HEK293T (cell line): ENCODE measurements at regions not wholly inside any gene's neighbourhood (a gene's known extent, or its start where the extent isn't known, plus 50 kb on each side); places are given as distances from the start of the nearest gene placed in this dataset.

Source experiments
- ARNT ChIP-seq: fragments of 450-650 bp; IDR thresholded peaks from 2 replicates; pipeline ENCODE4 v1.6.1; 2017; ENCODE audit warnings: mild to moderate bottlenecking
- BHLHE40 ChIP-seq: fragments of 450-650 bp; IDR thresholded peaks from 2 replicates; pipeline ENCODE4 v1.6.1; 2016; ENCODE audit warnings: mild to moderate bottlenecking, moderate library complexity, borderline replicate concordance
- ELF4 ChIP-seq: fragments of 450-650 bp; IDR thresholded peaks from 2 replicates; pipeline ENCODE4 v1.6.1; 2017; ENCODE audit warnings: antibody characterized with exemption
- FOXA1 ChIP-seq: fragments of 450-650 bp; IDR thresholded peaks from 2 replicates; pipeline ENCODE4 v1.6.1; 2016; ENCODE audit warnings: mild to moderate bottlenecking
- FOXK2 ChIP-seq: fragments of 450-650 bp; IDR thresholded peaks from 2 replicates; pipeline ENCODE4 v1.6.1; 2016; ENCODE audit warnings: mild to moderate bottlenecking
- FOXM1 ChIP-seq: fragments of 450-650 bp; IDR thresholded peaks from 2 replicates; pipeline ENCODE4 v1.6.1; 2017; ENCODE audit warnings: mild to moderate bottlenecking, borderline replicate concordance
- HDGF ChIP-seq: fragments of 450-650 bp; IDR thresholded peaks from 2 replicates; pipeline ENCODE4 v1.6.1; 2017; ENCODE audit warnings: antibody characterized with exemption, borderline replicate concordance
- L3MBTL2 ChIP-seq: fragments of 450-650 bp; conservative IDR thresholded peaks from 2 replicates; pipeline ENCODE4 v1.6.1; 2016; ENCODE audit warnings: mild to moderate bottlenecking
- LEF1 ChIP-seq: fragments of 450-650 bp; IDR thresholded peaks from 2 replicates; pipeline ENCODE4 v1.6.1; 2017; ENCODE audit warnings: mild to moderate bottlenecking, borderline replicate concordance
- SP1 ChIP-seq: fragments of 450-650 bp; IDR thresholded peaks from 2 replicates; pipeline ENCODE4 v1.6.1; 2017
- SUZ12 ChIP-seq: fragments of 450-650 bp; IDR thresholded peaks from 2 replicates; pipeline ENCODE4 v1.6.1; 2016; ENCODE audit warnings: mild to moderate bottlenecking
- TARDBP ChIP-seq: fragments of 450-650 bp; IDR thresholded peaks from 2 replicates; pipeline ENCODE4 v1.6.1; 2016
- ZNF384 ChIP-seq: fragments of 450-650 bp; IDR thresholded peaks from 2 replicates; pipeline ENCODE4 v1.6.1; 2016
- TF ChIP-seq, protein P1 (sequence below): fragments of 450-650 bp; IDR thresholded peaks from 2 replicates; pipeline ENCODE4 v1.6.1; 2016

DNA sequence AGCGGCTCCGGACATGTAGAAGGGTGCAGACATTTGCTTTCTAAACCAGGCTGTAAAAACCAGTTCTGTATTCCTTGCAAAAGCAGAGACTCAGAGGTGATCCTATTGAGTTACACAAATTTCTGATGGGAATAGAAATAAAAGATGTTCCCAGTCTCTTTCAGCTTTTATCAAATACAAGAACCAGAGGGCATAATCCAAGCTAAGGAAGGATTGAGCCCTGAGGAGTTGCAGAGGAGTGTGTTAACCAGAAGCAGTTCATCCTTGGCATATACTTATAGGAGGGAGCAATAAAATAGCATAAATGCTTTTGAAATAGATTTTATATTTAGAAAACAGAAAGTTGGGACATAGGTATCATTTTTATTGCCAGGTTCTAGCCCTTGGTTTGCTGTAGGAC is 75.3 kb downstream of the KIF4B start:
- TF ChIP-seq L3MBTL2 (no peak), FOXK2 (no peak), TARDBP (no peak), LEF1 (no peak), ARNT (no peak), FOXA1 (no peak), HDGF (no peak), BHLHE40 (no peak), SUZ12 (no peak), FOXM1 (no peak), SP1 (no peak), ZNF384 (no peak), ELF4 (no peak)
- TF ChIP-seq, protein P1, sequence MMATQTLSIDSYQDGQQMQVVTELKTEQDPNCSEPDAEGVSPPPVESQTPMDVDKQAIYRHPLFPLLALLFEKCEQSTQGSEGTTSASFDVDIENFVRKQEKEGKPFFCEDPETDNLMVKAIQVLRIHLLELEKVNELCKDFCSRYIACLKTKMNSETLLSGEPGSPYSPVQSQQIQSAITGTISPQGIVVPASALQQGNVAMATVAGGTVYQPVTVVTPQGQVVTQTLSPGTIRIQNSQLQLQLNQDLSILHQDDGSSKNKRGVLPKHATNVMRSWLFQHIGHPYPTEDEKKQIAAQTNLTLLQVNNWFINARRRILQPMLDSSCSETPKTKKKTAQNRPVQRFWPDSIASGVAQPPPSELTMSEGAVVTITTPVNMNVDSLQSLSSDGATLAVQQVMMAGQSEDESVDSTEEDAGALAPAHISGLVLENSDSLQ: no peak
